NCI-H2196 treated with DMSO at 0.1 percent for 48 hours (cell line): ENCODE measurements at regions not wholly inside any gene's neighbourhood (a gene's known extent, or its start where the extent isn't known, plus 50 kb on each side); places are given as distances from the start of the nearest gene placed in this dataset.
"Not testable (repeated sequence)": the region's sequence is repeated elsewhere in the genome, so short reads cannot be mapped to it uniquely, and the experiment has no call there.

Experiments used
- DNase-seq: peaks from one replicate; lab custom pipeline; 2025; ENCODE audit not compliant: unreplicated experiment; lab: John Stamatoyannopoulos, UW

DNA sequence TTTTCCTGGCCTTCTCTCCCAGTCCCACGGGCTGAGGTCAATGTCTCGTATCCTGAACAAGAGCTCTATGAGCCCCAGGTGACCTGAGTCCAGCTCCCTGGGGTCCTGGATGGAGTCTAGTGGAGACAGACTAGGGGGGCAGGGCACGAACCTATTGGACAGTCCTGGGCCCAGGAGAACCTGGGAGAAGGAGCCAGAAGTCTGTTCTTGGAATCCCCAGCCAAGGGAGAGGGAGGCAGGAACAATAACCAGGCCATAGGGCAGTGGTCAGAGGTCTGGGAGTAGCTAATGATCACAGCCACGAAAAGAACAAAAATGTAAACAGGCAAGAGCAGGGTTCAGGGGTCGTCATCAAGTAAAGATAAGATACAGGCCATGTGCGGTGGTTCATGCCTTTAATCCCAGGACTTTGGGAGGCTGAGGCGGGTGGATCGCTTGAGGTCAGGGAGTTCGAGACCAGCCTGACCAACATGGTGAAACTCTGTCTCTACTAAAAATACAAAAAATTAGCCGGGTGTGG is 60.8 kb downstream of the COPRS start:
- no peak for DNase-seq

DNA sequence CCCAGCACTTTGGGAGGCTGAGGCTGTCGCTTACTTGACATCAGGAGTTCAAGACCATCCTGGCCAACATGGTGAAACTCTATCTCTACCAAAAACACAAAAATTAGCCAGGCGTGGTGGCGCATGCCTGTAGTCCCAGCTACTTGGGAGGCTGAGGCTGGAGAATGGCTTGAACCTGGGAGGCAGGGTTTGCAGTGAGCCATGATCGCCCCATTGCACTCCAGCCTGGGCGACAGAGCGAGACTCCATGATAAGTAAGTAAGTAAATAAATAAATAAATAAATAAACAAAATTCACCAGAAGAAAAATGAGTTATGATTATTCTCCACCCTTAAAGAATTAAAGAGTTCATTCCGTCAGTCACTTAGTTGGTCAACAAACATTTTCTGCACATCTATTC is 63.1 kb downstream of the COPRS start:
- DNase-seq, result not testable (repeated sequence)

DNA sequence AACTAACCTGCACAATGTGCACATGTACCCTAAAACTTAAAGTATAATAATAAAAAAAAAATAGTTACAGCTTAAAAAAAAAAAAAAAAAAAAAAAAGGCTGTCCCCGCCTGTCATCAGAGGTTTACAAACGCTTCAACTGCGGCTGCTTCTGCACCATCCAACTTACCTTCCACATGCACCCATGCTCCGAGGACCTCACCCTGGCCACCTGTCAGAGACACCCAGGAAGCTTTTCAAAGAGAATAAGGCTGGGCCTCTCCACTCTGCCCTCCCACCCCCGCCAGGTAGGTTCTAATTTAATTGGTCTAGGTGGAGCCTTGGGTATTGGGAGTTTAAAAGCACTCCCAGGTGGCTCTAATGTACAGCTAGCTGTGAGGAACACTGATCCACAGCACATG is 64.9 kb downstream of the COPRS start:
- DNase-seq, result no peak

DNA sequence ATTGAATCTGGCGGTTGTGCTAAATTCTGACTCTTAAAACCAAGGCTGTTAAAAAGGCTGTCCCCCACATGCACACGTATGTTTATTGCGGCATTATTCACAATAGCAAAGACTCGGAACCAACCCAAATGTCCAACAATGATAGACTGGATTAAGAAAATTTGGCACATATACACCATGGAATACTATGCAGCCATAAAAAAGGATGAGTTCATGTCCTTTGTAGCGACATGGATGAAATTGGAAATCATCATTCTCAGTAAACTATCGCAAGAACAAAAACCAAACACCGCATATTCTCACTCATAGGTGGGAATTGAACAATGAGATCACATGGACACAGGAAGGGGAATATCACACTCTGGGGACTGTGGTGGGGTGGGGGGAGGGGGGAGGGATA is 65.4 kb downstream of the COPRS start:
- DNase-seq, result not testable (repeated sequence)

DNA sequence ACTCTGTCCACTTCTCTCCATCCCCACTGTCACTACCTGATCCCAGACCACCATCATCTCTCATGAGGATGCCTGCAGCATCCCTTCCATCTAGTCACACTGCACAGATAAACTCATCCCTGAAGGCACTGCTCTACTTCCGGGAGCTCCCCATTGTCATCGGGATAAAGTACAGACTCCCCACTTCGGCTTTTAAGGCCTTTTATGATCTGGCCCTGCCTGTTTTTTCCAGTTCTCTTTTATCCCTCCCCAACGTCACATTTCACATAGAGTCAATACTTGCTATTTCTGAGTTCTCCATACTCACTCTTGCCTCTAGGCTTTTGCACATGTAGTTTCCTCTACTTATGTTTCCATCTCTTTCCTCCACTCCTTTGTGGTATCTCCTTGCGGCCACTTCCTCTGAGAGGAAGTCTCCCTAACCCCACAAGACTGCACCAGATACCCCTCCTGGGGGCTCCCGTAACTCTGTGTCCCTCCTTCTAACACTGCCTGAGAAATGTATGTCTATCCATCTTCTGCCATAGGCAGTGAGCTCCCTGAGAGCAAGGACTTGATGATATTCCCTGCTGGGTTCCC is 66.9 kb downstream of the COPRS start:
- DNase-seq, result no peak

DNA sequence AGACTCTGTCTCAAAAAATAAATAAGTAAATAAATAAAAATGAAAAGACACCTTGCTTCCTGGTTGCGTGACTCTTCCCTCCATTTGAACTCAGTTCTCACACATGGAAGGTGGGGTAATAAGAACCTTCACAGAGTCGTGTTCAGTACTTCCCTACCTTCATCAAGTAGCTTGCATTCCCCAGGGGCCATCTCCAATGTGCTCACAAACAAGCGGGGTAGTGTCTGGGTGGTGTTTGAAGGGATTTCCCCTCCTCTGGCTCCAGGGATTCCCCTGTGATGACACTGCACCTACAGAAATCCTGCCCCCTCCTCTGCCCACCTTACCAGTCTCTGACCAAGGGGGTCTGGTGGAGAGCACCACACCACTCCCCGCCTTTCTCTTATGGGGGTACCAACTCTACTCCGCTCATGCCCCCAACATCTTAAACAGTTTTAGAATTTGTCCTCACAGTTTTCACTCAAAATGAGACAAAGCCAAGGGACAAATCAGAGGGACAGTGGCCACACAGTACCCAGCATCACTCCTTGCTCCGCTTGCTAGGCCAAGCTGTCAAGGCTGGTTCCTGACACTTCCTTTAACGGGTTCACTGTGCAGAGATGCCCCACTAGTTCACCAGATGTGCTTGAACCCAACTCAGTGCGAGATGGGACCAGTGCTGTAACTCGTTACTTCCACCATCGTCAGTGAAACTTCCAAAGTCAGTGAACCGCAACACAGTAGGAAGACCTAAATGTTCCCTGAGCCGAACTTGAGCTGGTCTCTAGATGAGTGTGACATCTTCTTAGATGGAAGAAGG is 69.1 kb downstream of the COPRS start:
- no peak for DNase-seq

DNA sequence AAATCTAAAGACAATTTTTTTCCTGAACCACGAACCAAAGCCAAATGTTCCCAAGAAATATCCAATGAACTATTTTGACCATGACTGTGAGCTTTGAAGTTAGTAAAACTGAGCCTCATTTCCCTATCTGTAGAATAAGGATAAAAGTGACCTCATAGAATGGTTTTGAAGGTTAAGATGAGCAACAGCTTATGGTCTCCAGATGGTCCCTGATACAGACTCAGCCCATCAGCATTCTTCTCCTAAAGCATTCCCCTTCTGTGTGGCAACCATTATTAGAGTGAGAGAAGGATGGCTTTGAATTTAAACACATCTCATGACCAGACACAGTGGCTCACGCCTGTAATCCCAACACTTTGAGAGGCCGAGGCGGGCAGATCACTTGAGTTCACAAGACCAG is 70.1 kb downstream of the COPRS start:
- no peak for DNase-seq

DNA sequence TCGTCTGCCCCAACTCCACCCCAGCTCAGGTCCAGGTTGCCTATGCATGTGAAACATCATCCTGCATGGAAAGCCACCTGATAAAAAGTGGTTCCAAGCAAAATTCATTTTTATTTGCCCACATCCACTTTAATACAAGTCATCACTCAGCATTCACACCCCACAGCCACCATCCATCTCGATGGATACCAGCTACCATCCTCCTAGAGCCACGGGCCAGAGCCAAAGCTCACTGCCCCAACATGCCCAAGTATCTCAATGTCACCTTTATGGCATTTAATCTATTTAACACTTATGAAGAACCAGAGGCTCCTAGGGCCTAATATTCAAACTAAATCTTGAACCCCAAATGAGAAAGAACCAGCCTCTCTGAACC is 70.5 kb downstream of the COPRS start:
- no peak for DNase-seq

DNA sequence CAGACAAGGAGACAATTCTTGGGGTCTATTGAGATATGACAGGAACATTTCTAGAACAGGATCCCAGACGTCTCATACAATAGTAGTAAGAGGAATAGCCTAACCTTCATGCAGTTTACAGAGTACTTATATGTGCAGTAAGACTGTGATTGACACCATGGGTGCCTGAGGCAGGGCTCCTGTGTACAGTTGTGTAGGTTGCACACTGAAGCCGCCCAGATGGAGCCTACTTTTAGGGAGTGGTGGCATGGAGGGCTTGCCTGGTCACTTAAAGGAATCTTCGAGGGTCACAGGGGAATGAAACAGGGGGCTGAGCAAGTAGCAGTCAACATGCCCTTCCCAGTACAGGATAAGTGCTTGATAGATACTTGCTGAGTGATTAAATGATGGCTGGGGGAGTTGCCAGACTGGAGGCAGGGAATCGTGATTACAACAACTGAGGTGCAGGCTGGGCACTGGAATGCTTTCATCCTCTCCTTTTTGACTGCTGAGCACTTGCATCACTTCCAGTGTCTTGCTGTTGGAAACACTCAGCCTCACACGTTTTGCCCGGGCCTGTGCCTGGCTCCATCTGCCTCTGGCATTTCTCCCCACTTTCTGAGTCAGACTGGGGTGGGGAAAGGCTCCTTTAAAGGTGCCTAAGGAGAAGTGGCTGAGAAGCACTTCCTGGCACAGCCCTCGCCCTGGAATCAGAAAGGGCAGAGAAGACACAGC is 71.0 kb downstream of the COPRS start:
- DNase-seq, result no peak

DNA sequence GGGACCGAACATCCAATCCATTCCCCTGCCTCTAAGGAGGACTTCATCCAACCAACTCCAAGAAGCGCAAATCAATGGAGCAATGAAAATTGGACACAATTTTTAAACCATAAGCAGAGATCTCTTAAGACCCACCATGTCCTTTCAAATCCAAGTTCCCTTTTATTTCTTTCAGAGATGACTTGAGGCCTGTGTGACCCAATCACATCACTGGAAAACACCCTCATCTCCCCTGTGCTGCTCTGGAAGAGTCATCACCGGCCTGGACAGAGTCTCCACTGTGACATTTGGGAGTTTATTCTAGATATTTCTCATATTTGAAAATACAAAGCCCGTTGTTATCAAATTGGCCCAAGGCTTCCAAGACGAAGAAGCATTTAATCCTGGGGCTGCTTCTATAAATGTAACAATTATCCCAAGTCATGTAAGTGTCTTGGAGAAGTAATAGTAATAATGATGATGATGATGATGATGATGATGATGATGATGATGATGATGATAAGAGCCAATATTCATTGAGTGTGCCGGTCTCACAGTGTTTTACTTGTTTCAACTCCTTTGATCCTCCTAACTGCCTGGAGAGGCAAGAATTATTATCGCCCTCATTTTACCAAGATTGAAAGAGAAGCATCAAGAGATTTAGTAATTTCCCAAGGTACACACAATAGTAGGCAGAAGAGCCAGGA is 72.1 kb downstream of the COPRS start:
- DNase-seq, result no peak

DNA sequence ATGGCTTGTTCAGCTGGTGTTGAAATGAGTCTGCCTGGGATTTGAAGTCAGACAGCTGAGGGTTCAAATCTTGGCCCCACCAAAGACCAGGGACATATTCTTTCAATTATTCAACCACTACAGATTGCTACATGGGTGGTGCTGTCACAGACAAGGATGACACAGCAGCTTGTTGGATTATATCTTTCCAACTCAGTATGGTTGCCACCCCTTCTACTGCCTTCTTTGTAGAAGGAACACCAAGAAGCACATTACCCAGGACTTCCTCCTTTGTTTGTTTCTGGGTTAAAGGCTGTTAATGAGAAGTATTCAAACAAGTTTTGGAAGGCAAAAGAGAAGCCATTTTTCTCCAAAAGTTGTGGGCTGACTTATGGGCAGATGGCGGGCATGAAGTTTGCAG is 78.6 kb downstream of the COPRS start:
- no peak for DNase-seq

DNA sequence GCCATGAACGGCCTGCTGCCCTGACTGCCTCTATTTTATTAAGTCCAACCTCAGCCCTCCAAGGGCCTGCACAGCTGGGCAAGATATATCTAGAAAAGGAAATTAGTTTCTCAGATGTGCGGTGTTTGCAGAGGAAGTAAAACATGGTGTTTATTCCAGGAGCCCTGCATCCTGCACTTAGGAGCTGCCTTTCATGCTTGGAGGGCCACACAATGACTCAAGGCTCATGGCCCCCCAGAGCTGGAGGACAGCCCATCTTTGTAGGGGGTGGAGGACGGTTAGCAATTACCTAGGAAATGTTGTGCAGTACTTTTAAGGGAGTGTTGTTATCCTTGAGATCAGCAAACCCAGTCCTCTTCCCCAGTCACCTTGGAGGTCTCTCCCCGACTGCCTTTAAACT is 80.5 kb downstream of the COPRS start:
- no peak for DNase-seq

DNA sequence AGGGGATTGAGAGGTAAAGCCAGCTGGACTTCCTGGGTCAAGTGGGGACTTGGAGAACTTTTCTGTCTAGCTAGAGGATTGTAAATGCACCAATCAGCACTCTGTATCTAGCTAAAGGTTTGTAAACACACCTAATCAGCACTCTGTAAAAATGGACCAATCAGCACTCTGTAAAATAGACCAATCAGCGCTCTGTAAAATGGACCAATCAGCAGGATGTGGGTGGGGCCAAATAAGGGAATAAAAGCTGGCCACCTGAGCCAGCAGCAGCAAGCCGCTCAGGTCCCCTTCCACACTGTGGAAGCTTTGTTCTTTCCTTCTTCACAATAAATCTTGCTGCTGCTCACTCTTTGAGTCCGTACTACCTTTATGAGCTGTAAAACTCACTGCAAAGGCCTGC is 87.7 kb downstream of the COPRS start:
- not testable (repeated sequence) for DNase-seq

DNA sequence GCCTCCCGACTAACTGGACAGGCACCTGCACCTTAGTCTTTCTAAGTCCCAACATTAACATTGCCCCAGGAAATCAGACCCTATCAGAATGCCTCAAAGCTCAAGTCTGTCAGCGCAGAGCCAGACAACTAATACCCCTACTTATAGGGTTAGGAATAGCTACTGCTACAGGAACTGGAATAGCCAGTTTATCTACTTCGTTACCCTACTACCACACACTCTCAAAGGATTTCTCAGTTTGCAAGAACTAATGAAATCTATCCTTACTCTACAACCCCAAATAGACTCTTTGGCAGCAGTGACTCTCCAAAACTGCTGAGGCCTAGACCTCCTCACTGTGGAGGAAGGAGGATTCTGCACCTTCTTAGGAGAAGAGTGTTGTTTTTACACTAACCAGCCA is 88.5 kb downstream of the COPRS start:
- not testable (repeated sequence) for DNase-seq

DNA sequence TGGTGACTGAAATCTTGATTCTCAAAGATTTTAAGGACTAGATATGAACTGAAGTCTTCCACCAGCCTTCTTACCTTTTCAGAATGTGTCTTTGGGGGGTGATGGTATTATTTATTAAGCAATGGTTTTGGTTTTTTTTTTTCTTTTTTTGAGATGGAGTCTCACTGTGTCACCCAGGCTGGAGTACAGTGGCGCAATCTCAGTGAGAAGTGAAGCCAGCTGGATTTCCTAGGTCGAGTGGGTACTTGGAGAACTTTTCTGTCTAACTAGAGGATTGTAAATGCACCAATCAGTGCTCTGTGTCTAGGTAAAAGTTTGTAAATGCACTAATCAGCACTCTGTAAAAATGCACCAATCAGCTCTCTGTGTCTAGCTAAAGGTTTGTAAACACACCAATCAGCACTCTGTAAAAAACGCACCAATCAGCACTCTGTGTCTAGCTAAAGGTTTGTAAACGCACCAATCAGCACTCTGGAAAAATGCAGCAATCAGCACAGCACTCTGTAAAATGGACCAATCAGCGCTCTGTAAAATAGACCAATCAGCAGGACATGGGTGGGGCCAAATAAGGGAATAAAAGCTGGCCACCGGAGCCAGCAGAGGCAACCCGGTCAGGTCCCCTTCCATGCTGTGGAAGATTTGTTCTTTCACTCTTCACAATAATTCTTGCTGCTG is 97.1 kb downstream of the COPRS start:
- DNase-seq, result not testable (repeated sequence)

DNA sequence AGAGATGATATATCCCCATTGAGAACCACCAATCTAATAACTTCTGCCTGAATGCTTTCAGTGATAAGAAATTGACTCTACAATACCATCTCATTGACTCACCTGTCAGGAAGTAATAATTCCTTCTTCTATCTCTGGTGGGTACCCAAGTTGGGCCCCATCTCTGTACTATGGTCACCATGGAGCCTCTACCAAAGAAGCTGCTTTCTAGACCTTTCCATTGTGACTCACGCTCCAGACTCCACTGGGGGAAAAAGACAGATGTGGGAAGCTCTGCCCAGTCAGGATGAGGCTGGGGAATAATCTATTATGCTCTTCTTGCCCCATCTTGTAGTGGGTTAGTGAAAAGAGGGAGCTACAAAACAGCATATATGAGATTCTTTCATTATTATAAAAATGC is 100.4 kb downstream of the COPRS start:
- no peak for DNase-seq

DNA sequence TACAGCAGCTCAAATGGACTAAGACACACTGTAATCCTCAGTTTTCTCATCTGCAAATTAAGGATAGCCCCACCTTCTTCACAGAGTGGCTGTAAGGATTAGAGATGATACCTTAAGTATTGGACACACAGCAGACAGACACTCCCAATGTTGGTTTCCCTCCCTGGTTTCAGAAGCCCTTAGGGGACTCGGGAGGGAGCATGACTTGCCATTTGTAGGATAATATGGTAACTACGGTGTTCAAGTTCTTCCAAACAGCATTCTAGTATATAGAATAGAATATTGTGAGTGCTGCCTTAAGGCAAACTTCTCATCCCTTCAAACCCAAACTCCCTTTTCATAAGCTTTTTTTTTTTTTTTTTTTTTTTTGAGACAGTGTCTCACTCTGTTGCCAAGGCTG is 101.9 kb downstream of the COPRS start:
- DNase-seq, result no peak

DNA sequence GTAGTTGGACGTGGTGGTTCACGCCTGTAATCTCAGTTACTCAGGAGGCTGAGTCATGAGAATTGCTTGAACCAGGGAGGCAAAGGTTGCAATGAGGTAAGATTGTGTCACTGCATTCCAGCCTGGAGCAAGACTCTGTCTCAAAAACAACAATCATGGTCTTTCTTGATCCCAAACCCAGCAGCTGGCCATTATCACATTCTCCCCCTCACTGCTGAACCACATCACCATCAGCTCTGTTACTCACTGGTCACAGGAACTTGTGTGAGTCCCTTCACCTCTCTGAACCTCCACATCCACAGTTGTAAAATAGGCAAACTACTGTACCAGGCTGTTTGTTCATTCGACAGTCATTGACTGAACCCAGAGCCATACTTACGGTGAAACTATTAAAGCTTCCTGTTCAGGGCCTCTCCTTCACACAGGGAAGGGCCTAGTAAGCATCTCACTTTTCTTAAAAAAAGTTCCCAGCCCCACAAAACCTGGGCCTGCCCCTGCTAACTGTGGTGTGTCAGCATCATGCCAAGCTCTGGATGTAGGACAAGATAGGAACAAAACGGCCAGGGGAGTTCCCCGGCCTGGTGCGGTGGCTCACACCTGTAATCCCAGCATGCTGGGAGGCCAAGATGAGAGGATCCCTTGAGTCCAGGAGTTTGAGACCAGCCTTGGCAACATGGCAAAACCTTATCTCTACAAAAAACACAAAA is 104.7 kb downstream of the COPRS start:
- no peak for DNase-seq

DNA sequence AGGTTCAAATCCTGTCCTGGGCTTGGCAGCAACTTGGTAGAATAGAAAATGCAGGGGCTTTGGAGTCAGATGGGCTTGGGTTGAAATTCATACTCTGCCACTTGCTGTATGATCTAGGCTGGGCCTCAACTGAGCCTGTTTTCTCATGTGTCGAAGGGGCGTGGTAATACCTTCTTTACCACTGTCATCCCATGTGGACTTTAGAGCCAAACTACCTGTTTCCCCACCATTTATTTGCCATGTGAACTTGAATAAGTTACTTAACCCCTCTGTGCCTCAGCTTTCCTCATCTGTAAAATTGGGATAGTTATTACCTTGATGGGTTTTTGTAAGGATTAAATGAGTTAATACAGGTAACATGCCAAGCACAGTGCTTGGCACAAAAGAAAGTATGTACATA is 106.0 kb downstream of the COPRS start:
- no peak for DNase-seq

DNA sequence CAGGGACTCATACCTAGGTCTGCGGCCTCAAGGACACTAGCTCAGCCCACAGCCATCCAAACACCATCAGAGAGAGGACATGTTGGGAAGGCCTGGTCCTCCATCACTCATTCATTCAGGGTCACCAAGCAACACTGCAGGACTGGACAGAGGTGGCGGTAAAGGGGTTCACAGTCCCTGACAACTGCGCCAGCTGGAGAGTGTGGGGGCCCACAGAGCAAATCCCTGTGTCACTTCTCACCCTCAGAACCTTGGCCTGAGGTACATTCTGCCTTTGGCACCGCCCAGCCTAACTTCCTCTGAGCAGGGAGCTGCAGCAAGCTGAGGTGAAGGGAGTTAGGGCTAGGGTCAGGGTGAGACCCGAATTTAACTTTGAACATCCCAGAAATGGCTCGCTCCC is 106.5 kb downstream of the COPRS start:
- no peak for DNase-seq
